Esophagus muscularis mucosa (tissue), 4 donors: ENCODE measurements at regions not wholly inside any gene's neighbourhood (a gene's known extent, or its start where the extent isn't known, plus 50 kb on each side); places are given as distances from the start of the nearest gene placed in this dataset.

Experiments used
- DNase-seq: peaks from one replicate; pipeline ENCODE4 v3.0.0-alpha.2; 2017; ENCODE audit errors: extremely low spot score
- H3K27ac ChIP-seq, 4 donors: fragments of 200-600 bp; sonication (generic); replicated peaks in 1 of 4; 1 replicate in 3 of 4; 2 replicates in 1 of 4; pipeline ENCODE4 v1.5.1; 2016 to 2019; ENCODE audit warnings: mild to moderate bottlenecking in 1 of 4
- H3K27me3 ChIP-seq, 4 donors: fragments of 200-600 bp; sonication (generic); one replicate each; pipeline versions ENCODE4 v1.5.1 to v1.6.0; 2016 to 2019
- H3K36me3 ChIP-seq, 4 donors: fragments of 200-600 bp; sonication (generic); one replicate each; pipeline ENCODE4 v1.5.1; 2016 to 2019
- H3K4me1 ChIP-seq, 4 donors: fragments of 200-600 bp; sonication (generic); one replicate each; pipeline ENCODE4 v1.5.1; 2016 to 2019
- H3K4me3 ChIP-seq, 4 donors: fragments of 200-600 bp; sonication (generic); 1 replicate in 2 of 4; 2 replicates in 2 of 4; pipeline ENCODE4 v1.5.1; 2016 to 2019; ENCODE audit warnings: mild to moderate bottlenecking in 4 of 4, moderate library complexity in 1 of 4
- H3K9me3 ChIP-seq, 4 donors: fragments of 200-600 bp; sonication (generic); 1 replicate in 3 of 4; 2 replicates in 1 of 4; pipeline ENCODE4 v1.5.1; 2016 to 2019
- CTCF ChIP-seq, 3 experiments: fragments of 200-600 bp in 2 of 3; fragments of 450-650 bp in 1 of 3; sonication (generic) in 2 of 3; IDR thresholded peaks; one replicate each; pipeline ENCODE4 v1.5.1; 2017 to 2019; ENCODE audit warnings: antibody characterized with exemption in 3 of 3, mild to moderate bottlenecking in 2 of 3, moderate library complexity in 1 of 3
- EP300 ChIP-seq: sonication (generic); formaldehyde crosslinking; IDR thresholded peaks from one replicate; pipeline ENCODE4 v1.6.1; 2017; ENCODE audit warnings: antibody characterized with exemption
- POLR2A ChIP-seq: fragments of 450-650 bp; IDR thresholded peaks from one replicate; pipeline ENCODE4 v1.6.1; 2017; ENCODE audit warnings: antibody characterized with exemption, moderate library complexity, mild to moderate bottlenecking, low read depth
- POLR2AphosphoS5 ChIP-seq, 2 donors: sonication (generic); formaldehyde crosslinking; IDR thresholded peaks; one replicate each; pipeline ENCODE4 v1.6.1; 2017; ENCODE audit warnings: antibody characterized with exemption in 2 of 2
- WGBS: methylation state at CpG from one replicate; pipeline ENCODE4 v1.1.5; 2018; 5-methylcytosine and 5-hydroxymethylcytosine counted together
- intact Hi-C: fragments of 100-400 bp; cut with DNase I; formaldehyde crosslinking; loops from one replicate; pipeline ENCODE4 v1.15.1; 2023

GRCh38 chr4:15368856-15369255 is 59.0 kb upstream of the C1QTNF7 start:
- intact Hi-C loops, result no loop called here
- Histone ChIP-seq H3K27ac (no peak overlapping the region), H3K27me3 (no peaks in the 10 kb centered on the region), H3K4me1 (peaks cover 0 to 12% (median 0%) of the 10 kb centered on the region in 4 donors), H3K36me3 (no peaks in the 10 kb centered on the region), H3K4me3 (no peak overlapping the region), H3K9me3 (no peaks in the 10 kb centered on the region)
- no peak for DNase-seq
- no peak for TF ChIP-seq EP300
- TF ChIP-seq CTCF (IDR thresholded peaks at IDR 0.05), result no peak
- TF ChIP-seq POLR2AphosphoS5 (IDR thresholded peaks at IDR 0.05), result no peak
- TF ChIP-seq POLR2A, result no peak
- 55% methylated on average over 3 of the region's 3 CpGs for WGBS

- Histone ChIP-seq H3K4me1 (peaks cover 0 to 12% (median 0%) of the 10 kb centered on the region in 4 donors), H3K27ac (no peak overlapping the region), H3K4me3 (no peak overlapping the region), H3K9me3 (no peaks in the 10 kb centered on the region), H3K36me3 (no peaks in the 10 kb centered on the region), H3K27me3 (no peaks in the 10 kb centered on the region)
- intact Hi-C loops, result no loop called here
- TF ChIP-seq POLR2AphosphoS5 (IDR thresholded peaks at IDR 0.05) (no peak), POLR2A (no peak), EP300 (no peak), CTCF (IDR thresholded peaks at IDR 0.05) (no peak)
- DNase-seq, result no peak
These were observed 57.5 kb upstream of the C1QTNF7 start for GRCh38 chr4:15370296-15370695.

- H3K27ac ChIP-seq, result peak overlapping the region in 1 of 4 donors; percentile 46
- intact Hi-C loops, result no loop called here
These were observed 54.5 kb upstream of the C1QTNF7 start for GRCh38 chr4:15373363-15373762.

GRCh38 chr4:15374656-15375055 is 53.2 kb upstream of the C1QTNF7 start:
- H3K27me3 ChIP-seq, result no peaks in the 10 kb centered on the region
- intact Hi-C loops, result no loop called here
- H3K4me1 ChIP-seq, result peaks cover 0 to 28% (median 18%) of the 10 kb centered on the region in 4 donors
- H3K36me3 ChIP-seq, result no peaks in the 10 kb centered on the region
- H3K4me3 ChIP-seq, result peak overlapping the region in 3 of 4 donors; percentile 15 to 44 (median 26)
- no peaks in the 10 kb centered on the region for H3K9me3 ChIP-seq
- TF ChIP-seq POLR2AphosphoS5 (IDR thresholded peaks at IDR 0.05), result no peak
- WGBS, result 72% methylated on average over 8 of the region's 8 CpGs
- H3K27ac ChIP-seq, result peak overlapping the region; percentile 32 to 55 (median 42)
- no peak for DNase-seq

More at GRCh38 chr4:15373363-15373762, 54.5 kb upstream of the C1QTNF7 start:
- no peak for TF ChIP-seq CTCF (IDR thresholded peaks at IDR 0.05)
- no peak for TF ChIP-seq POLR2A
- no peak for TF ChIP-seq POLR2AphosphoS5 (IDR thresholded peaks at IDR 0.05)
- TF ChIP-seq EP300, result no peak
- DNase-seq, result no peak
- no peaks in the 10 kb centered on the region for H3K27me3 ChIP-seq
- no peaks in the 10 kb centered on the region for H3K36me3 ChIP-seq
- no peak overlapping the region for H3K4me3 ChIP-seq
- peaks cover 0 to 23% (median 16%) of the 10 kb centered on the region in 4 donors for H3K4me1 ChIP-seq
- WGBS, result 90% methylated on average over 3 of the region's 3 CpGs
- no peaks in the 10 kb centered on the region for H3K9me3 ChIP-seq

- no peaks in the 10 kb centered on the region for H3K9me3 ChIP-seq
- intact Hi-C loops, result no loop called here
- DNase-seq, result no peak
- no peaks in the 10 kb centered on the region for H3K27me3 ChIP-seq
- 79% methylated on average over 3 of the region's 3 CpGs for WGBS
- peaks cover 0 to 24% (median 18%) of the 10 kb centered on the region in 4 donors for H3K4me1 ChIP-seq
- H3K27ac ChIP-seq, result peak overlapping the region in 3 of 4 donors; percentile 3 to 55 (median 32)
- H3K36me3 ChIP-seq, result no peaks in the 10 kb centered on the region
- no peak for TF ChIP-seq POLR2AphosphoS5 (IDR thresholded peaks at IDR 0.05)
- no peak for TF ChIP-seq POLR2A
- no peak for TF ChIP-seq CTCF (IDR thresholded peaks at IDR 0.05)
- TF ChIP-seq EP300, result no peak
- peak overlapping the region in 1 of 4 donors; percentile 26 for H3K4me3 ChIP-seq
These were observed 52.2 kb upstream of the C1QTNF7 start for GRCh38 chr4:15375667-15376066.
